Right renal cortex interstitium (tissue), 3 donors: ENCODE measurements at regions not wholly inside any gene's neighbourhood (a gene's known extent, or its start where the extent isn't known, plus 50 kb on each side); places are given as distances from the start of the nearest gene placed in this dataset.

ENCODE experiments used
- DNase-seq, 3 donors: peaks; one replicate each; pipeline ENCODE4 v3.0.0-alpha.2; 2013; ENCODE audit warnings: low read depth in 3 of 3, low spot score in 2 of 3

GRCh38 chr6:1124885-1125284 lies 187.0 kb upstream of the FOXQ1 start:
- no peak for DNase-seq

- DNase-seq = no peak
These were observed 188.2 kb upstream of the FOXQ1 start for GRCh38 chr6:1123386-1124375.

GRCh38 chr6:1122083-1122482 lies 189.8 kb upstream of the FOXQ1 start:
- DNase-seq = no peak

DNA sequence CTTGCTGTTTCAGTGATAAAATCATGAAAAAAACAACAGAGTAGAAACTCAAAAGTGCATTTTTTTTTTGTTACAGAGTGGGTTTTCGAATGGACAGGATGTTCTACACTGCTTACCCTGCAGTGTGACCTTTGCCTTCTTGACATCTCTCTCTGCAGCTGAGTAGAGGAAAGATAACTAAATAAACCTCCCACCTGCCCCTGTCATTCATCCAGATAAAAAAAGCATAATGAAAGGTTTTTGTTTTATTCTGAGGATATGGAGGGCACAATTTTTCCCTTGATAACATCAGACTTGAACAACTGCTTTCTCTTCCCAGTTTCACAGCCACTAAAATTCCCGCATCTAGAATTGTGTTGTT lies 193.6 kb upstream of the FOXQ1 start:
- DNase-seq = no peak

- no peak for DNase-seq
These were observed 194.2 kb upstream of the FOXQ1 start for GRCh38 chr6:1117530-1118286.

DNA sequence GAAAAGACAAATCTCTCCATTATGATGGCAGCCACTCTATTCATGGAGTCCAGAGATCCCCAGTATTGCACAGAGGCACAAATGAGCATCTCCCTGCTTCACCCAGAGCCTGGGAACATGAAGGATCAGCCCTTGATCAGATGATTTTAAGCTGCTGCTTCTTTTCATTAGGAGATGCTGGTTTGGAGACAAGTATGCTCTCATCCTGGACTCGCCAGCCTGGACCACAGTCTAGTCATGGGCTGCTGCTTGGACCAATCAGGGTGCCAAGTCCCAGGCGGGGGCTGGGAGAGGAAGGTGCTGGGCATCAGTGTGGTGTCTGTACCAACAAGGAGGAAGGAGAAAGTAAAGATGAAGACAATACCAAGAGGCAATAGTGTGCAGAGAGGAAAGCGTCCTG lies 195.7 kb upstream of the FOXQ1 start:
- no peak for DNase-seq

DNA sequence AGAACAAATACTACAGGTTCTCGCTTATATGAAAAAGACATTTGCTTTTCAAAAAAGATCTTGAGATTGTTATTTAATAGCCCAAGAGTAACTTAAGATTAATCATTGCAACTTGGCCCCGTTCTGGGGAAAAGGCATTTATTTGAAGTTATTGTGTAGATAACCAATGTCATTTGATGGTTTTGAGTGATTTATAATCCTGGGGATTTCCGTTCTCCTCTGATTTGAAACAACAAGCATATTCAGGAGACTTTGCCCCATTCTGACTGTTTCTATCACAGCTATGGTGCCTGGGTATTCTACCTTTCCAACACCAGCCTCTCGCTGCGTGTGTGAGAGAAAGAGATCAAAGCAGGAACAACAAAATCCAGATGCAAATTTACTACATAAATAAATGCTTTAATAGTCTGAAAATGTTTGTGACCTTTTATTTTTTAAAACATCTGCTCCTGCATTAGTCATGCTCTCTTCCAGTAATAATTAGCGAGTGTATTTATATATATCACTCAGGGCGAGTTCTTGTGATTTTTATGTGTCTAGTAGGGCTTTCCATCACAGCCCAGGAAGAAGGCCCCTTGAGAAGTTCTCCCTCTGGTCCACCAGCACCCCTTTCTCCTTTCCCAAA lies 197.9 kb upstream of the FOXQ1 start:
- no peak for DNase-seq

GRCh38 chr6:1111361-1111760 lies 200.5 kb upstream of the FOXQ1 start:
- no peak for DNase-seq

- no peak for DNase-seq
These were observed 201.0 kb upstream of the FOXQ1 start for GRCh38 chr6:1110941-1111349.

DNA sequence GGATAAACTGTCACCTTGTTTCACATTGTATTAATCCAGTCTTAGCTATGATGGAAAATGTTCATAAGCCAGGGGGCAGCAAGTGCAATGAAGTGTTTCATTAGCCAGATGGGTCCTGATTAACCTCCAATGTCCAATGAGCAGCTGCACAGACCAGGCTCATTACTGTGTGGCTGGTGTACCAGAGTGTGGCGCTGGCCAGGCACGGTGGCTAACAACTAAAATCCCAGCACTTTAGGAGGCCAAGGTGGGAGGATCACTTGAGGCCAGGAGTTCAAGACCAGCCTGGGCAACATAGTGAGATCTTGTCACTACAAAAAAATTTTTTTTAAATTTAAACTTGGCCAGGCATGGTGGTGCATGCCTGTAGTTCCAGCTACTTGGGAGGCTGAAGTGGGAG lies 201.7 kb upstream of the FOXQ1 start:
- no peak for DNase-seq

DNA sequence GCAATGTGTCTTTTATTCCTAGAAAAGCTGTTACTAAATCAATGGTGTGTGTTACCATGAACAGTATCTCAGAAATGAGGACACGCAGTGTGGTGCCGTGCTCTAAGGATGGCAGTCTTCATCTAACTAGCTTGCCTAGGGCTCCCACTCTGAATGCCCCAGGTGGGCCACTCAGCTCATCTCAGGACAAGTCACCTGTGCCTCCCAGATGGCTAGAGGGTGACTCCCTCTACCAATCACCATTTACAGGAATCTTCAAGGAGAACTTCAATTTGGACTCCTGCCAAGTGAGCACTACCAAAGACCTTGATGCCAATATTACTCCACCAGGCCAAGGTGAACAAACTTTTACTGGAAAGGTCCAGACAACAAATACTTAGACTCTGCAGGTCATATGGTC lies 202.8 kb upstream of the FOXQ1 start:
- no peak for DNase-seq

- no peak for DNase-seq
These were observed 203.7 kb upstream of the FOXQ1 start for GRCh38 chr6:1108198-1108597.

GRCh38 chr6:1107578-1107977 lies 204.3 kb upstream of the FOXQ1 start:
- DNase-seq = no peak

- no peak for DNase-seq
These were observed 206.0 kb upstream of the FOXQ1 start for GRCh38 chr6:1105833-1106400.

GRCh38 chr6:1104988-1105670 lies 206.8 kb upstream of the FOXQ1 start:
- no peak for DNase-seq

DNA sequence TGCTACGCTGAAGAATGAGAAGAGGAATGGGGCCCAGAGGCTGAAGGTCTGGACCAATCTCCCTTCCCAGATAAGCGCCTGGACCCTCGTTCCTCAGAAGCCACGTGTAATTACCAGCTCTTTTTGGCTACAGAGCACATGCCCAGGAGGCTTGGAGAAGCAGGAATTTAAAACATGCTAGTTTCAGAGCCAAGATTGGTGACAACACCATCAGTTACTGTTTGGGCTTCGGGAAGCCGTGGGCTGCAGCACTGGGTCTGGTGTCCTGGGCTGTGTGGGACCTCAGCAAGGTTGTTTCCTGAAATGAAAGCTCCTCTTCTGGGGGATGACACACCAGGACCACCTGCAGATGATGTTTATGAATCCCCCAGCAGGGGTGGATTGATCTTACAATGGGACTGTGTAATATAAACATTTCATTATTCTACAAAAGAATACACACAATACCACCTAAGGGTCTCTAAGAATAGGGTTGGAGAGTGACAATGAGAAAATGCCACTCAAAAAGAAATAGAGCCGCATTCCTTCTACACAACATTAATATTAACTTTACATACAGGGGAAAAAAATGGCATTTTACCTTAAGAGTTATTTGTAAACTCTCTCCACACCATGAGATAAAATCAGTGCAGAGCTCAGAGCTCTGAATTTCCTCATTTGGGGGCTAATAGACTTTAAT lies 207.8 kb upstream of the FOXQ1 start:
- no peak for DNase-seq

- DNase-seq = no peak
These were observed 208.9 kb upstream of the FOXQ1 start for GRCh38 chr6:1103021-1103420.

GRCh38 chr6:1100269-1100668 lies 211.6 kb upstream of the FOXQ1 start:
- no peak for DNase-seq

DNA sequence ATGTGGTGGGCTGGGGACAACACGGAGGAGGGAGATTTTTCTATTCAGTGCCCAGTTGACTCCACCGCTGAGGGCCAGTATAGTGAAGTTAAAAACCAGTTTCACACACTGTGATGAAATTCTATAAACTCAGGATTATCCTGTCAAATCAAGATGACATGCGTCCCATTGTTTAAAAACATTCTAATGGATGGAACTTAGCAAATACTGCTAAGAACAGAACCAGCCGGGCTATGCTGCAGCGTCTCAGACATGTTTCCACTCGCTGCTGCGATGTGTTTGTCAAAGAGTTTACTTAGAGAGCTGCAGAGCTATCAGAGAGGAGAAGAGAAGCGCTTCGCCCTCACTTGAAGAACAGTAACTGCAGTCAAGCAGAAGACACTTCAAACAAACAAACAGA lies 212.6 kb upstream of the FOXQ1 start:
- no peak for DNase-seq
